Stimulated activated CD4-positive, alpha-beta T cell treated with anti-CD3 and anti-CD28 coated beads, Interleukin-12 subunit alpha, Interleukin-12 subunit beta, amount 100 ng/mL, for 24 hours (primary cell): ENCODE measurements at regions not wholly inside any gene's neighbourhood (a gene's known extent, or its start where the extent isn't known, plus 50 kb on each side); places are given as distances from the start of the nearest gene placed in this dataset.
"Not testable (repeated sequence)": the region's sequence is repeated elsewhere in the genome, so short reads cannot be mapped to it uniquely, and the experiment has no call there.

Source experiments
- DNase-seq, 2 experiments: peaks; one replicate each; pipeline ENCODE4 v3.0.0-alpha.2; 2020; ENCODE audit warnings: low read depth in 2 of 2

DNA sequence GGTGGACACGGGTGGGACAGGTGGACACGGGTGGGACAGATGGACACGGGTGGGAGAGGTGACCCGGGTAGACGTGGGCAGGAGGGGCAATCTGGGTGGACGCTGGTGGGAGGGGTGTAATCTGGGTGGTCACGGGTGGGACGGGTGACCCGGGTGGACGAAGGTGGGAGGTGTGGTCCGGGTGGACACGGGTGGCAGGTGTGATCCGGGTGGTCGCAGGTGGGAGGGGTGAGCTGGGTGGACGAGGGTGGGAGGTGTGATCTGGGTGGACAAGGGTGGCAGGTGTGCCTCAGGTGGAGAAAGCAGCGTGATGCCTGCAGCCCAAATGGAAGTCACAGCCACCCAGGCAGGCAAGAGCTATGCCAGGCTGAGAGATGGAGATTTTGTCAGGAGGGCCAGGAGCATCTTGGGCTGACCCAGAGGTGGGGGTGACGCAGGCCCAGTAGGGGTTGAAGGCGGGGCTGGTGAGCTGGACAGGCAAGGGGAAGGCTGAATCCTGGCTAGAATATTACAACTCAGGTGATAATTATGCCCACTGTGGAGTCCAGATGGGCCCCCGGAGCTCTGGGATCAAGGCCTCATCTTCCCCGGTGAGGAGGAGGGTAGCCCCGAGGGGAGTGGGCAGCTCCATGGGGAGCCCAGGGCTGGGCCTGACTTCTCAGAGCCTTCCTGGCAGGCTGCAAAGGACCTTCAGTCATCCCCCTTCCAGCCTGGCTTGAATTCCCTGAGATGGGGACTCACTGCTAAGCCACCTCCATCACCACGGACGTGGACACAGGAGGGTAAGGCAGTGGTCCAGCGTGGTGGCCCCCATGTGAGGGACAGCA lies 100.0 kb downstream of the ADRA2C start:
- no peak for DNase-seq

DNA sequence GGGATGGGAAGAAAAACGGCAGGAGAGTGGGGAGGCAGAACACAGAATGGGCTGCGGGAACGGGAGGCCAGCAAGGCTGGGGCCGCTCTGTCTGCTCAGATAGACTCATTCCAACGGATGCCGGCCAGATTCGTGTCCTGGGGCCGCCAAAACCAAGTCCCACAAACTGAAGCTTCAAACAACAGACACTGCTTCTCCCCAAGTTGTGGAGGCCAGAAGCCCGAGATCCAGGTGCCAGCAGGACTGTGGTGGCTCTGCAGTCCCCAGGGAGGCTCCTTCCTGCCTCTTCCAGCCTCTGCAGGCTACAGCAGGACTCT lies 100.6 kb downstream of the ADRA2C start:
- DNase-seq, result no peak

DNA sequence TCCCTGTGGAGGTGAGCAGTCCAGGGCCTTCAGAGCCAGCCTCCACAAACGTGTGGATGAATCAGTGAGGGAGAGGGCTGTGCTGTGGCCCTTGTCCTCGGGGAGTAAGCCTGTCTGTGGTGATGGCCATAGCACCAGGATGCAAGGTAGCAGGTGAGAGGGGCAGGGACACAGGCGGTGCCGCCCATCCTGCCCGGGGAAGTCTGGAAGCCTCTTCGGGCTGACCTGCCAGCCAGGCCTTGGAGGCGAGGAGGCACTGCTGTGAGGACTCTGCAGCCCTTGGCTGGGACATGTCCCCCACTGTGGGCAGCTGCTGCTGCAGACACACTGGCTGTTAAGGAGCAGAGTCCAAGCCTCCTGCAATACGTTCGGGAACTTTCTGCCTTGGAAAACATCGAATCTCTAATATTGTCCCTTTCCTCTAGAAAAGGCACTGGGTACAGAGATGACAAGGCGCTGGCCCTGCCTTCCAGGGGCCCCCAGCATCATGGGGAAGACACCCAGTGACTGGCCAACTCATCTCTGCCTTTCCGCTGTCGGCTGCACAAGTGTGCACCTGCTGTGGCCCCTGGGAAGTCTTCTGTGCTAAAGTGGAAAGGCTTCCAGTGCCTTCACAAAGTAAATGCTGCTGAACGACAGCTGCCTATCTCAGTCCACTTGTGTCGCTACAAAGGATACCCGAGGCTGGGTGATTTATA lies 101.4 kb downstream of the ADRA2C start:
- DNase-seq, result no peak

DNA sequence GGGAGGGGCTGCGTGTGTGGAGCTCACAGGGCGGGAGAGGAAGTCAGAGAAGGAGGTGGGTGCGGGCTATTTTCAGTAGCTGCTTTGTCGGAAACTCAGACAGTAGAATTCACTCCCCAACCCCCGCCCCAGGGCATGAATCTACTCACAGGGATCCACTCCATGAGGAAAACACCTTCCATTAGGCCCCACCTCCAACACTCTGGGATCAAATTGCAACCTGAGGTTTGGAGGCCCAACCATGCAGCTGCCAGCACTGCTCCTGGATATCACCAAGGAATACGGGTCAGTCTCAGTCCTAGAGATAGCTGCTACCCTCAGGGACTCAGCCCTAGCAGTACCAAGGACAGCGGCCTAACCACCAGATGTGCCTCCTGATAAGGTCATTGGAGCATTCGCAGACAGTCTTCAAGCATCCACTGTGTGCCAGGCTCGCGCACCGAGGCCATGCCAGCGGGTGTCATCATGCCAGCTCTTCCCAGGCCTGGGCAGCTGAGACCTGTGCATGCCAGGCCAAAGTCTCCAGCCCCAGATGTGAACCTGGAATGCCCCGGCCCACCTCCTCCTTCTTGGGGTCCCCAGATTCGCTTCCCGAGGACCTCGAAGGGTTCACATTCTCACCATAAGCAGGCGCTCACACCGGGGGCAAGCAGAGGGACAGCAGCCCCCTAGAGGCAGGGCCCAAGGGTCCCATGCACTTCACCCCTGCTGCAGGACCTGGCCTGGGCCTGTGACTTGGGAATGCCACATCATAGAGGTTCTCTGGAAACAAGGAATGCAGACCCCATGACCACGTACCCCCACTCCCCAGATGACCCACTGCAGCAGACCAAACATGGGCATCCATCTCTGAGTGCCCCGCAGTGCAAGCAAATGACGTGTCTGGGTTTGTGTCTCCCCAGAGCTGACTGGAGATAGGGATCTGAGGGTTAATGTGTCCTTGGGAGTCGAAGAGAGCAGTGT lies 102.3 kb downstream of the ADRA2C start:
- no peak for DNase-seq

DNA sequence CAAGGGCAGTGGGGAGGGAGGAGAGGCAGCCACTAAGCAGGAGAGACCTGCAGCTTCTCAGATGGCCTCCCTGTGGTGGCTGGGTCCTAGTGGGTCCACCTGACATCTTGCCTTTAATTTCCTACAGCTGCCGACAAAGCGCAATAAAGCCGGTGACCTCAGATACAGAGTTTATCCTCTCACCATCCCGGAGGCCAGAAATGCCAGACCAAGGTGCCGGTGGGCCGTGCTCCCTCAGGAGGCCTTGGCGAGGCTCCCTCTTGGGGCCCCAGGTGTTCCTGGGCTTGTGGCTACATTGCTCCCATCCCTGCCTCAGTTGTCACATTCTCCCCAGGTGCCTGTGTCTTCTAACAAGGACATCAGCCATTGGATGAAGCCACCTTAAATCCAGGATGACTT lies 103.0 kb downstream of the ADRA2C start:
- DNase-seq, result no peak

DNA sequence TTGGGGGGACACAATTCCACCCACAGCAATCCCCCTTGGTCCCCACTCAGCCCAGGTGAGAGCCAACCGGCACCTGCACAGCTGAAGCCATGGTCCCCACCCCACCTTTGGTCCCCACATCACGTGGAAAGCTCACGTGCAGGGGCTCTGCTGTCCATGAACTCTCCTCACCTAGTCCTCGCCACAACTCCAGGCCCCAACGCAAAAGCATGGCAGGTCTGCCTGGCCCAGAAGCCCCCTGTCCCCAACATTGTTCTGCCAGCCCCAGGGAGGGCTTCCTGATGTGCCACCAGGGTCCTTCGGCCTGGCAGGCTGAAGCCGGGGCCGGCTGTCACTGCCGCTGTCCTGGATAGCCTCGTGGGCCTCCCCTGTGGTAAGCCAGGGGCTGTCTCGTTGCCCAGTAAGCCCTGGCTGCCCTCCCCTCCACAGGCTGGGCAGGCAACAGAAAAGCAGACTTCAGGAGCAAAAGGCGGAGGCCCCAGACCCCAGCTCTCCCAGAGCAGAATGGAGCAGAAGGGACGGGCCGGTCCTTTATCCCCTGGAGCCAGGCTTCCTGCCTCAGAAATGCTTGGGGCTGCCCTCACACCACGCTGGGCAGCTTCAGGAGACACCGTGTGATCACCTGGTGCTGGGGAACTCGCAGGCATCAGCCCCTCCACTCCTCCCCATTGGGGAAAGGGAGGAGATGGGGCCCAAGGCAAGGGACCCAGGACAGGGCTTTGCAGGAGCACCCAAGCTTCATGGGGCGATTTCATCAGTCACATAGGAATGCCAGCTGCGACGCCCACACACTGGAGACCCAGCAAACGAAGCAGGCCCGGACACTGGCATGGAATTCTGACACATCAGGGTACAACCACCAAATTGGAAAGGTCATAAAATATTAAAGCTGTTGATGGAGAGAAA lies 103.7 kb downstream of the ADRA2C start:
- DNase-seq, result no peak

DNA sequence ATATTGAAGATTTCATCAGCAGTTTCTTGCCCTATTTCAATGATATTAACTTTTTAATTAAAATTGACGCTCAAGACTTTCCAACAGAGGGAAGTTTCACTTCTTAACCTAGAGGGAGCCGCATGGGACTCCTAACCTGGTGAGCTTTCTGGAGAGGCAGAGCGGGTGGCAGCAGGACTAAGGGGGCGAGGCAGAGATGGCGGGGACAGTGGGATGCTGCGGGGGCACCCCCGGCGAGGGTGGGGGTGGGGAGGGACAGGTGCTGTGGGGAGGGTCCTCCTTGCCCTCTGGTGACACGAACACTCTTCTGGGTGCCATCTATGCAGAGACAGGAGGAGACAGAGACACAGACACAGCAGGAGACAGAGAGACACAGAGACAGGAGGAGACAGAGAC lies 104.4 kb downstream of the ADRA2C start:
- no peak for DNase-seq

DNA sequence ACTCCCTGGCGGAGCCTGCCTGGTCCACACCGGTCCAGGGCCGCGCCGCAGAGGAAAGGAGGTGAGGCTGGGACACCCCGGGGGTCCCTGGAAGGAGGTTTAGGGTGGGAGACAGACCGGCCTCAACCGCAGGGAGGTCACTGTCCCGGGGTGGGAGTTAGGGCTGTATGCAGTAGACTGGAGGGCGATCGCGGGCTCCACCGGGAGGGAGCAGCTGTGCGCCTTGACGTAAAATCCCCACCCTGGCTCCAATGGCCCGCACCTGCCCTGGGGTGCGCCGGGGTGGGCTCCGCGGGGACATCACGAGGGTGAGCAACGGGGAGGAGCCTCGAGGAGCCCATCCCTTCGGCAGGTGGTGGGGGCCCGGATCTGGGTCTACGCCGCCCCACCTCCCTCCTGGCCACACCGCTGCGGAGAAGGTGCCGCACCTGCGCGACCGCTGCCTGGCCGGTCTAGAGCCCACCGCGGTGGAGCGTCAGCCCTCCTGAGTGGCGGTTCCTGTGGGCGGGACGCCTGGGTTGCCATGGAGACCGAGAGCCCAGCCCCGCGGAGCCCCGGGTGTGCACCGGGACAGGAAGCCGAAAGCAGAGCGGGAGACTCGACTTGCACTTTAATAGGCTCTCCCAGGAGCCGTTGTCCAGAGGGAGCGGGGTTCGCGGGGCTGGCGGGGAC lies 105.1 kb downstream of the ADRA2C start:
- no peak for DNase-seq

DNA sequence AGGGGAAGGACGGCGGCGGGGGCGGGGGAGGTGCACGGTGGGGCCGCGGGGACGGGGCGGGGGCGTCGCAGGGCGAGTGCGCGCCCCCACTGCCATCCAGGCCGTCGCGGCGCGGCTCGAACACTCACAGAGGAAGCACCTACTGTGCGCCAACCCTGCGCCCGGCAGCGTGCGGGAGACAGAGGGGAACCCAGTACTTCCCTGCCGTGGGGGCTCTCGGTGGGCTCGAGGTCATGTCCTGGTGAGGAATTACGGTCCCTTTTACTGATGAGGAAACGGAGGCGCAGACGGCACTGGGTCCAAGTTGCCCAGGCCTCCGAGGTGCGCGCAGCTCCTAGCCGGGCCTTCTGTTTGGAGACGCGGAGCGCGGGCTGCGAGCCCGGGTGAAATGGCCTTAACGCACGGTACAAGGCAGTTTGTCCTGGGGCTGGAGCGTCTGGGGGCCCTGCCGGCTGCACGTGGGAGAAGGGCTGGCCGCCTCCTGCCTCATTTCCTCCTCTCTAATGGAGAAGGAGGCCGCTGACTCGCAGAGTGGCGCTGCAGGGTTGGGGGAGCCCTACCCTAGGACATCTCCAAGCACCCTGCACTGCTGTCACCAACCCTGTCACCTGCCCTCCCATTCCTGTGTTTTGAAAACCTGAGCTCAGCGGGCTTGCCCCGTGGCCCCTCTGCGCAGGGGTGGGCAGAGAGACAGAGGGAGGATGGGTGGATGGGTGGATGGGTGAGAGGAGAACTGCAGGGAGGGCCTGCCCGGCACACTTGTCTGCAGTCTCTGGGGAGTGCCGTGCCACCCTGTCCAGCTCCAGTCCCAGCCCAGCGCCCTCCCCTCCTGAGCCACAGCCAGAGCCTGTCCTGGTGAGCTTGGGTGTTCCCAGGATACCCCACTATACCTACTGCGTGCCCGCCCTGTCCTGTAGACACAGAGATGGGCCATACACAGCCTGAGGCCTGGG lies 106.0 kb downstream of the ADRA2C start:
- DNase-seq, result no peak

DNA sequence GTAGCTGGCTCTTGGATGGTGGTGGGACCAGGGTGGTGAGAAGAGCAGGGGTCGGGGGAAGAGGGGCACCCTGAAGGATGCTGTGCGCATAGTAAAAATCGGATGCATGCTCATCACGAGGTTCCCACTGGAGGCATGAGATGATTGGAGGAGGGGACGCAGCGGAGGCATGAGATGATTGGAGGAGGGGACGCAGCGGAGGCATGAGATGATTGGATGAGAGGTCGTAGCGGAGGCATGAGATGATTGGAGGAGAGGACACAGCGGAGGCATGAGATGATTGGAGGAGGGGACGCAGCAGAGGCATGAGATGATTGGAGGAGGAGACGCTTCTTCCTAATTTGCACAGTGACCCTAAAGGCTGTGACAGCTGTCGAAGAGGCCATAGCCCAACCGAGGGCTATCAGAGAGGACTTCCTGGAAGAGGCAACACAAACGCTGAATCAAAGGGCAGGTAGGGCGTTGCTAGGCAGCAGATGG lies 106.7 kb downstream of the ADRA2C start:
- no peak for DNase-seq

DNA sequence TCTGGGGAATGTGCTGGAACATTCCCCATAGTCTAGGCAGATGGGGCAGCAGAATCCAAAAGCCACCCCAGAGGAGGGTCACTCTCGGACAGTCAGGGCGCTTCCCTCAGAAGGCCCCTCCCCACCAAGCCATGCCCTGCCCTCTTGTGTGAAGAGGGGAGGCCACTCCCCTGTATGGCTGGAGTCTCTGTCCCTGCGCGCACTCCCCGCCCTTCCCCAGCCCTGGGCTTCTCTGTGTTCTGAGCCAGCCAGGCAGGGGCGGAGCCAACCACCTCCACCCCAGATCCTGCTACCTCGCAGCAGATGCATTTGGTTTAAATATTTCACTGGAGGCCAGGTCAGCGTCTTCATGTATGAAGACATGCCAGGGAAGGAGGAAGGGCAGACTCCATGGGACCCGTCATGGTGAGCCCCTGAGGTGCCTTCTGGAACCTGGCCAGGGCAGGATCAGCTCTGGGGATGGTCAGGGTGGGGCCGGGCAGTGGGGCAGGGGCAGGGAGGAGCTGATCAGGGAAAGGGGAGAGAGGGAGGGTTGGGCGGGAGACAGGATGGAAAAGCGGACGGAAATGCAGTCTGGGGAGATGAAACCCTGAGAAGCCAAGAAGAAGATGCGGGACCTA lies 107.3 kb downstream of the ADRA2C start:
- no peak for DNase-seq

DNA sequence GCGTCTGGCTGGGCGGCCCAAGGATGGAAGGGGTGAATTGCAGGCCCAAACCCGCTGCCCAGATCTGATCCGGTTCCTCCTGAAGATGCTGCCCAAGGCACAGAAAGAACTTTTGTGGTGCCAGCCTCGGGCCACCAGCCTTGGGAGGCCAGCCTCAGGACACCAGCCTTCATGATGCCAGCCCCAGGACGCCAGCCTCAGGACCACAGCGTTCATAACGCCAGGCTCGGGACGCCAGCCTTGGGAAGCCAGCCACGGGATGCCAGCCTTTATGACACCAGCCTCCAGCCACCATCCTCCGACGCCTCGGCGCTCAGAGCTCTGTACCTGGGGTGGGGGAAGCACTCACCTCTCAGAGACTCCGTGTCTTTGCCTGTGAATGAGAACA lies 107.8 kb downstream of the ADRA2C start:
- no peak for DNase-seq

DNA sequence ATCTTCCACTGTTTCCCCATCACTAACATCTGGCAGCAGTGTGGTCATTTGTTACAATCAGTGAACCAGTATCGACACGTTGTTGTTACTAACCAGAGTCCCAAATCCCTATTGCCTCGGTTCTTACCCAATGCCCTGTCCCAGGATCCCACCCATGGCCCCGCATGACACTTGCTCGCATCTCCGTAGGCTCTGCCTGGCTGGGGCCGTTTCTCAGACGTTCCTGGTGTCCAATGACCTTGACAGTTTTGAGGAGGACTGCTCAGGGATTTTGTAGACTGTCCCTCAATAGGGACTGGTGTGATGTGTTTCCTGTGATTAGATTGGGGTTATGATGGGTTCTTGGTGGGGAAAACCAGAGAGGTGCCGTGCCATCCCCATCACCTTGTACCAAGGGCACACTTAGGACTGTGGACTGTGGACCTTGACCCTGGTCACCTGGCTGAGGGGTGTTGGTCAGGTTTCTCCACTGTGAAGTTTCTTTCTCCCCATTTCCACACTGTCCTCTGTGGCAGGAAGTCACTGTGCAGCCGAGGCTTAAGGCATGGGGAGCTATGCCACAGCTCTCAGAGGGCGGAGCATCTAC lies 108.4 kb downstream of the ADRA2C start:
- DNase-seq, result no peak

DNA sequence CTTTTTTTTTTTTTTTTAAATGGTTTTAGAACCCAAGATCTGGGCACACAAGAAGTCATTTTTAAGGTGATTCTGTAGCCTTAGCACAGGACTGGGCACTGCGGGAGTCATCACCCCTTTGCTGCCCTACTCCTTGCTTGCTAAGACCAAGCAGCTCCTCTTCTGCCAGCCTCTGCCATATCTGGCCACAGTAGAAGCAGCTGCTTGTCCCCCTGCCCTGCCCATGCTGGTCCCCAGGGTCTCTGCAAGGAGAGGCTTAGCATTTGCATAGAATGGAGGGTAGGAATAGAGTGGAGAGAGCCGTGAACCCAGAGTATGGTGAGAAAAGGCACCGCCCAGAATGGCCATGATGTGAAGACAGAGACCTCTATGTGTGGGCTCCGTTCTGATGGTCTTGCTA lies 109.3 kb downstream of the ADRA2C start:
- no peak for DNase-seq

DNA sequence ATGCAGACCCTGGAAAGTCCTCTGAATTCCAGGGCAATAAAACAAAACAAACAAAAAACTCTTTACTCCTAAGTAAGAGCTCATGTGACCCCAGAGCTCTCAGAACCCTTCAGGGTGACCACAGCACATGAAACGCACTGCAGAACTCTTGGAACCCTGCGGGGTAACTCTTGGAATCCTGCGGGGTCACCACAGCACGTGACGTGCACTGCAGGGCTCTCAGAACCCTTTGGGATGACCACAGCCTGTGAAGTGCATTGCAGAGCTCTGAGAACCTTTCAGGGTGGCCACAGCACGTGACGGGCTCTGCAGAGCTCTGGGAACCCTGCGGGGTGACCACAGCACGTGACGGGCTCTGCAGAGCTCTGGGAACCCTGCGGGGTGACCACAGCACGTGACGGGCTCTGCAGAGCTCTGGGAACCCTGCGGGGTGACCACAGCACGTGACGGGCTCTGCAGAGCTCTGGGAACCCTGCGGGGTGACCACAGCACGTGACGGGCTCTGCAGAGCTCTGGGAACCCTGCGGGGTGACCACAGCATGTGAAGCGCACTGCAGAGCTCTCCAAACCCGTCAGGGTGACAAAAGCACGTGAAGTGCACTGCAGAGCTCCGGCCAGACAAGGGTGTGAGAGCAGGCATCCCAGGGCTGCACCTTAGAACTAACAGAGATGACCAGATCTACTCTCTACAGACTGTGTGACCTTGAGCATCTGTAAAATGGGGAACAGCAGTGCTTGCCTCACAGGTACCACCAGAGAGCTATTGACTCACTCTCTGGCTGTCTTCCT lies 110.1 kb downstream of the ADRA2C start:
- not testable (repeated sequence) for DNase-seq

DNA sequence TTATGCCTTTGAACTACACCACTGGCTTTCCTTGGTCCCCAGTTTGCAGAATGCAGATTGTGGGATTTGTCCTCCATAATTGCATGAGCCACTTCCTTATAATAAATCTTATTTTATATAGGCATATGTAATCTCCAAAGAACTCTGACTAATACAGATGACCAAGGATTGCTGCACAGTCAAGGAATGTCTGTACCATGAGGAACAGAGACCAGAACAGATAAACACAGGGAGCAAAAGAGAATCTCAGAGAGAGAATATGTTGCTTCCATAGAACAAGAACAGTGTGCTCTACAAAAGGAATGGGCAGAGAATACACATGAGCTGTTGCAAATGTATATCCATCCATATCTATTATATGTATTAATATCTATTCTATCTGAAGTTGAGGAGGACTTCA lies 111.1 kb downstream of the ADRA2C start:
- DNase-seq, result no peak

DNA sequence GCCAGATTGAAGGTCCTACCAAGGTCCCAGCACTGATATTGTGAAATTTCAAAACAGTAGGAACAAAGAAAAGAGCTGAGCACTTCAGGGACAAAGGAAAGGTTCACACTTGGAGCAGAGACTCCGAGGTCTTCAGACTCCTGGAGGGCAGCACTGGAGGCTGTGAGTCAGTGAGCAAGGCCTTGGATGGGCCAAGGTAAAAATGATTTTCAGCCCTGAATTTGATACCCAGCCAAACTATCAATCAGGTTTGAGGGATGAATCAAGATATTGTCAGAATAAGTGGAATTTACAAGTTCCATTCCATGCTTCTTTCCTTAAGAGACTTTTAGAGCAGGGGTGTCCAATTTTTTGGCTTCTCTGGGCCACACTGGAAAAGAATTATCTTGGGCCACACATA lies 111.7 kb downstream of the ADRA2C start:
- no peak for DNase-seq

DNA sequence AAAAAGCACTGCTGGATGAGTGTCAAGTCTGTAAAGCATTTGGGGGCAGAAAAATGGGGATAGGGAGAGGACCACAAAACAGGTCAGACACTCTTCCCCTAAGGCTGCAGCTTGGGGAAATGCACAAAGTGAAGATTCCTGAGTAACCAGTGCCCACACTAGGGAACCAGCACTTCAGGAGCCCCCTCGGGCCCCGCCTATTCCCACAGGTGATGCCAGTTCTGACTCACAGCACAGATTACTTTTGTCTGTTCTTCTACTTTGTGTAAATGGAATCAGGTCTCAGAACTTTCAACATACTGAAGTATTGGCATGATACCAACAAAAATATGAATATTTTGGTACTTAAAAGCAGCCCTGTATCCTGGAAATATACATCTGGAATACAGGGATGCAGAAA lies 112.5 kb downstream of the ADRA2C start:
- no peak for DNase-seq
